IPS-18a (cell line): ENCODE measurements at regions not wholly inside any gene's neighbourhood (a gene's known extent, or its start where the extent isn't known, plus 50 kb on each side); places are given as distances from the start of the nearest gene placed in this dataset.
"Not testable (repeated sequence)": the region's sequence is repeated elsewhere in the genome, so short reads cannot be mapped to it uniquely, and the experiment has no call there.

Source experiments
- H3K27ac ChIP-seq: one replicate; pipeline ENCODE4 v1.5.1; 2013; ENCODE audit warnings: low read length
- H3K27me3 ChIP-seq: one replicate; pipeline ENCODE4 v1.6.1; 2013; ENCODE audit warnings: mild to moderate bottlenecking, low read length; ENCODE audit not compliant: control insufficient read depth, insufficient read depth
- H3K36me3 ChIP-seq: one replicate; pipeline ENCODE4 v1.6.1; 2013; ENCODE audit warnings: low read depth, low read length; ENCODE audit not compliant: control insufficient read depth
- H3K4me1 ChIP-seq: one replicate; pipeline ENCODE4 v1.6.1; 2013; ENCODE audit warnings: low read depth, low read length; ENCODE audit not compliant: control insufficient read depth
- H3K4me3 ChIP-seq: one replicate; pipeline ENCODE4 v1.5.1; 2013; ENCODE audit warnings: low read length
- H3K9ac ChIP-seq: one replicate; pipeline ENCODE4 v1.6.1; 2013; ENCODE audit warnings: mild to moderate bottlenecking, low read length, moderate library complexity
- H3K9me3 ChIP-seq: one replicate; pipeline ENCODE4 v1.6.1; 2013; ENCODE audit warnings: low read depth, low read length; ENCODE audit not compliant: control insufficient read depth

- Histone ChIP-seq H3K36me3 (no peaks in the 10 kb centered on the region), H3K9me3 (no peaks in the 10 kb centered on the region), H3K4me1 (no peaks in the 10 kb centered on the region), H3K9ac (no peak overlapping the region), H3K27ac (no peak overlapping the region), H3K4me3 (no peak overlapping the region), H3K27me3 (no peaks in the 10 kb centered on the region)
Observed at GRCh38 chr14:82657186-82657675, 1123.6 kb upstream of the SEL1L start.

- Histone ChIP-seq H3K9ac (no peak overlapping the region), H3K36me3 (no peaks in the 10 kb centered on the region), H3K4me3 (no peak overlapping the region), H3K27ac (no peak overlapping the region), H3K9me3 (no peaks in the 10 kb centered on the region), H3K4me1 (no peaks in the 10 kb centered on the region), H3K27me3 (no peaks in the 10 kb centered on the region)
Observed at GRCh38 chr14:82661258-82661657, 1127.6 kb upstream of the SEL1L start.

- no peaks in the 10 kb centered on the region for H3K36me3 ChIP-seq
- H3K9ac ChIP-seq = no peak overlapping the region
- H3K27ac ChIP-seq = no peak overlapping the region
- H3K4me1 ChIP-seq = no peaks in the 10 kb centered on the region
- no peaks in the 10 kb centered on the region for H3K27me3 ChIP-seq
- H3K9me3 ChIP-seq = no peaks in the 10 kb centered on the region
- H3K4me3 ChIP-seq = no peak overlapping the region
Observed at GRCh38 chr14:82667006-82667405, 1133.4 kb upstream of the SEL1L start.

- Histone ChIP-seq H3K4me1 (no peaks in the 10 kb centered on the region), H3K9me3 (no peaks in the 10 kb centered on the region), H3K27ac (no peak overlapping the region), H3K27me3 (no peaks in the 10 kb centered on the region), H3K9ac (no peak overlapping the region), H3K4me3 (no peak overlapping the region), H3K36me3 (no peaks in the 10 kb centered on the region)
Observed at GRCh38 chr14:82667501-82667900, 1133.8 kb upstream of the SEL1L start.

GRCh38 chr14:82676403-82676802 is 1142.8 kb upstream of the SEL1L start:
- H3K27ac ChIP-seq = no peak overlapping the region
- H3K4me1 ChIP-seq = no peaks in the 10 kb centered on the region
- H3K4me3 ChIP-seq = no peak overlapping the region
- H3K27me3 ChIP-seq = no peaks in the 10 kb centered on the region
- no peaks in the 10 kb centered on the region for H3K9me3 ChIP-seq
- H3K36me3 ChIP-seq = no peaks in the 10 kb centered on the region
- no peak overlapping the region for H3K9ac ChIP-seq

- Histone ChIP-seq H3K9ac (no peak overlapping the region), H3K27me3 (no peaks in the 10 kb centered on the region), H3K4me3 (no peak overlapping the region), H3K27ac (no peak overlapping the region), H3K9me3 (no peaks in the 10 kb centered on the region), H3K4me1 (no peaks in the 10 kb centered on the region), H3K36me3 (no peaks in the 10 kb centered on the region)
Observed at GRCh38 chr14:82689948-82690347, 1156.3 kb upstream of the SEL1L start.

- not testable (repeated sequence) for H3K36me3 ChIP-seq, H3K9ac ChIP-seq, H3K4me3 ChIP-seq, H3K9me3 ChIP-seq, H3K4me1 ChIP-seq, H3K27me3 ChIP-seq, H3K27ac ChIP-seq
Observed at GRCh38 chr14:82691191-82691590, 1157.5 kb upstream of the SEL1L start.

GRCh38 chr14:82694820-82695219 is 1161.2 kb upstream of the SEL1L start:
- Histone ChIP-seq H3K27me3 (no peaks in the 10 kb centered on the region), H3K4me1 (no peaks in the 10 kb centered on the region), H3K36me3 (no peaks in the 10 kb centered on the region), H3K9ac (no peak overlapping the region), H3K9me3 (no peaks in the 10 kb centered on the region), H3K27ac (no peak overlapping the region), H3K4me3 (no peak overlapping the region)

GRCh38 chr14:82704218-82704617 is 1170.6 kb upstream of the SEL1L start:
- Histone ChIP-seq H3K36me3 (no peaks in the 10 kb centered on the region), H3K4me3 (no peak overlapping the region), H3K9me3 (no peaks in the 10 kb centered on the region), H3K9ac (no peak overlapping the region), H3K4me1 (no peaks in the 10 kb centered on the region), H3K27ac (no peak overlapping the region), H3K27me3 (no peaks in the 10 kb centered on the region)

- H3K36me3 ChIP-seq = no peaks in the 10 kb centered on the region
- no peaks in the 10 kb centered on the region for H3K4me1 ChIP-seq
- H3K27me3 ChIP-seq = no peaks in the 10 kb centered on the region
Observed at GRCh38 chr14:82710267-82710841, 1176.7 kb upstream of the SEL1L start.

GRCh38 chr14:82719617-82720016 is 1186.0 kb upstream of the SEL1L start:
- no peak overlapping the region for H3K4me3 ChIP-seq
- no peak overlapping the region for H3K9ac ChIP-seq
- H3K27me3 ChIP-seq = no peaks in the 10 kb centered on the region
- H3K9me3 ChIP-seq = no peaks in the 10 kb centered on the region
- H3K36me3 ChIP-seq = no peaks in the 10 kb centered on the region
- no peaks in the 10 kb centered on the region for H3K4me1 ChIP-seq
- no peak overlapping the region for H3K27ac ChIP-seq

More at GRCh38 chr14:82710267-82710841, 1176.7 kb upstream of the SEL1L start:
- Histone ChIP-seq H3K9ac (no peak overlapping the region), H3K27ac (no peak overlapping the region), H3K4me3 (no peak overlapping the region), H3K9me3 (no peaks in the 10 kb centered on the region)

- H3K9me3 ChIP-seq = no peaks in the 10 kb centered on the region
- H3K9ac ChIP-seq = no peak overlapping the region
- H3K27ac ChIP-seq = no peak overlapping the region
- no peak overlapping the region for H3K4me3 ChIP-seq
- no peaks in the 10 kb centered on the region for H3K4me1 ChIP-seq
- no peaks in the 10 kb centered on the region for H3K27me3 ChIP-seq
- H3K36me3 ChIP-seq = no peaks in the 10 kb centered on the region
Observed at GRCh38 chr14:82720431-82720830, 1186.8 kb upstream of the SEL1L start.
